GM21447 (cell line): ENCODE measurements at regions not wholly inside any gene's neighbourhood (a gene's known extent, or its start where the extent isn't known, plus 50 kb on each side); places are given as distances from the start of the nearest gene placed in this dataset.
"Not testable (repeated sequence)": the region's sequence is repeated elsewhere in the genome, so short reads cannot be mapped to it uniquely, and the experiment has no call there.

Experiments used
- ATAC-seq: cut with Tn5 transposase; IDR thresholded peaks from one replicate; pipeline ENCODE4 v1.9.1; 2021; ENCODE audit not compliant: unreplicated experiment

GRCh38 chr5:122599000-122599399 lies 175.9 kb upstream of the SNX2 start:
- ATAC-seq = no peak

- ATAC-seq = no peak
Measured at GRCh38 chr5:122600924-122601323, 174.0 kb upstream of the SNX2 start.

- ATAC-seq = no peak
Measured at GRCh38 chr5:122602700-122603099, 172.2 kb upstream of the SNX2 start.

DNA sequence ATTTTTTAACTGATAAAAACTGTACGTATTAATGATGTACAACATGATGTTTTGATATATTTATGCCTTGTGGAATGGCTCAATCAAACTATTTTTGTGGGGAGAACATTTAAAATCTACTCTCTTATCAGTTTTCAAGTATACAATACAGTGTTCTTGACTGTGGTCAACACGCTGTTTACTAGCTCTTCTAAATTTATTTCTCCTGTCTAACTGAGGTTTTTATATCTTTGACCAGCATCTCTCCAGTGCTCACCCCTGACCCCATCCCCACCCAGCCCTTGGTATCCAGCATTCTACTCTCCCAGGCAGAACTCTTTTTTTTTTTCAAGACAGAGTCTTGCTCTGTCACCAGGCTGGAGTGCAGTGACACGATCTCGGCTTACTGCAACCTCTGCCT lies 169.6 kb upstream of the SNX2 start:
- no peak for ATAC-seq

DNA sequence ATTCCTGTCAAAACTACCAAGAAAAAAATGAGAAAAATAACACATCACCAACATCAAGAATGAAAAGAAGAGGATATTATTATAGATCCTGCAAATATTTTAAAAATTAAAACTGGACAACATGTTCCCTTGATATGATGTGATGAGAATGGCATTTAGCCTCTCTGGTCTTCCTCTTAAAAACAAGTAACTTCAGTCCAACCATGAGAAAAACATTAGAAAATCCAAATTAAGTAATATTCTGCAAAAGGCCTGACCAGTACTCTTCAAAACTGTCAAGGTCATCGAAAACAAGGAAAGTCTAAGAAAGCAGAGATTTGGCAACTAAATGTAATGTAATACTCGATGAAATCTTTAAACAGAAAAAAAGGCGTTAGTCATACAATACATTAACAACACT lies 167.1 kb upstream of the SNX2 start:
- no peak for ATAC-seq

DNA sequence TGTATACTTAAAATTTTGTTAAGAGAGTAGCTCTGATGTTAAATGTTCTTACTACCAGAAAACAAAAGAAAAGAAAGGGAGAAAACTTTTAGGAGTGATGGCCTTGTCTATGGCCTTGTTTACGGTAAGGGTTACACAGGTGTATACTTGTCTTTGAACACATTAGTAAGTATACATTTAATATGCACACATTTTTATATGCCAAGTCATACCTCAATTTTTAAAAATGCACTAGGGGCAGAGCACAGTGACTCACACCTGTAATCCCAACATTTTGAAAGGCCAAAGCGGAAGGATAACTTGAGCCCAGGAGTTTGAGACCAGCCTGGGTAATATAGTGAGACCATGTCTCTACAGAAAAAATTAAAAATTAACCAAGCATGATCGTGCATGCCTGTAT lies 166.7 kb upstream of the SNX2 start:
- no peak for ATAC-seq

DNA sequence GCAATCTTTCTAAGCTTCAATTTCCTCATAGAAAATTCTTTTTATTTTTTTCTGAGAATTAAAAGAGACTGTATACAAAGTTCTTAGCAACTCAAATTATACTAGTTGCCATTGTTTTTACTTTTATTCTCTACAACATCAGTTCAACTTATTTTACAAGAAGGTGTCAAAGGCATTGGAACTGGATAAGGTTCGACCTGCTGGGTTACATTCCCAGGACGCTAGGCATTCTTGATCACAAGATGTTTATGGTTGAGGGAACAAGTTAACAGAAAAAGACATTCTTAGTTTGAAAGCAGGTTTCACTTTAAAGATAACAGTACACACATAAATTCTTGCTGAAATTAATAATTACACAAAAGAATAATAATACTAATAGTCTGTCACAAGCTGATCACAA lies 163.5 kb upstream of the SNX2 start:
- ATAC-seq = no peak

DNA sequence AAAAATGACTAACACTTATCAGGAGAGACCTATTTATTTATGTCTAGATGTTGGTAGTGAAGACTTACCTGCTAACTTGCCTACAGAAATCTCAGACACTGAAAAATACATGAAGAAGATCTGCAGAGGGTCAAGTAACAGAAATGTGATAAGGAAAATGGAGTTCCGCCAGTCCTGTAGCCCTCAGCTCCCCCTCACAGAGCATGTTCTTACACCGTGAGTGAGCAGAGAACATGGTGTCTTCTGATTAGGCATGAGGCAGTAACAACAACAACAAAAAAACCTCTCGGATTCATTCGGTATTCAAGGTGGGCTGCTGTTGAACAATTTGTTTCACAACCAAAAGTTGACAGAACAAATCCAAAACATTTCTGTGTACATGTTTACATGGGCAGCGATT lies 162.0 kb upstream of the SNX2 start:
- no peak for ATAC-seq

GRCh38 chr5:122615146-122615545 lies 159.7 kb upstream of the SNX2 start:
- no peak for ATAC-seq

- no peak for ATAC-seq
Measured at GRCh38 chr5:122615832-122616231, 159.0 kb upstream of the SNX2 start.

DNA sequence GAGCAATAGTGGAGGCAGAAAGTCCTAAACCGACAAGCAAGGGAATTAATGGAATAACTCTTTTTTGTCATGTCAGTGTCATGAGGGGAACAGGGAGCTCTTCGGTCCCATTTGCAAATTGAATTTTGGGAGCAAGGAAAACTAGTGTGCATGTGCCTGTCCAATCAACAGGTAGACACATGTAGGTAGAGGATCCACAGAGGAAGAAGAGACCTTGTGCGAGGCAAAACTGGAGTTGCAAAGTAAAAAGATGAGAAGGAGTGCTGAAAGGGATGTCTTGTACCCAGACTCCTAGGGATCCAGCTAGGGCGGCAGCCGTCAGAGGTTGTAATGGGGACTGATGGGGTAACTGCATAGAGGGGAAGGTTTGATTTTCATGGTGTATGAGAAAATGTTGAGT lies 156.8 kb upstream of the SNX2 start:
- ATAC-seq = not testable (repeated sequence)

DNA sequence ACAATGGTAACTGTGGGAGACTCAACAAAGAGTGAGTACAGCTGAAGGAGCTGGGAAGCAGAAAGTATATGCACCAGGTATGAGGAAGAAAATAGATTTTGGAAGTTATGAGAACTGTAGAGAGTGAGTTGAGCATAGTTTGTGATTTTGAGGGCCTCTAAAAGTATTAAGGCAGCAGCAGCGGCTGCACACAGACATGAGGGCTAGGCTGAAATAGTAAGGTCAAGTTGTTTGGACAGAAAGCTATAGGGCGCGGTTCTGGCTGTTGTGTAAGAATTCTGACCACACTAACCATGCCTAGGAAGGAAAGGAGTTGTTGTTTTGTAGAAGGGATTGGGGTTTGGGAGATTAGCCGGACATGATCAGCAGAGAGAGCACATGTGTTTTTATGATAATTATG lies 154.1 kb upstream of the SNX2 start:
- not testable (repeated sequence) for ATAC-seq

DNA sequence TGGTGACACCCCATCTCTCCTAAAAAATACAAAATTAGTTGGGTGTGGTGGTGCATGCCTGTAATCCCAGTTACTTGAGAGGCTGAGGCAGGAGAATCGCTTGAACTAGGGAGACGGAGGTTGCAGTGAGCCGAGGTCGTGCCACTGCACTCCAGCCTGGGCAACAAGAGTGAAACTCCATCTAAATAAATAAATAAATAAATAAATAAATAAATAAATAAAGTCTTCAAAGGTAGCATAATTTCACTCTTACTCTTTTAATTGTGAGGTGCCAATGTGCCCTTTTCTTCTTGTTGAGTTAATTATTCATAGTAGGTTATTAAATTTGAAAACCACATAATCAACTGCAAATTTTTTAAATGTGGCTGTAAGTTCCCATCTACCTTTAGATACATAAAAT lies 146.2 kb upstream of the SNX2 start:
- ATAC-seq = not testable (repeated sequence)

DNA sequence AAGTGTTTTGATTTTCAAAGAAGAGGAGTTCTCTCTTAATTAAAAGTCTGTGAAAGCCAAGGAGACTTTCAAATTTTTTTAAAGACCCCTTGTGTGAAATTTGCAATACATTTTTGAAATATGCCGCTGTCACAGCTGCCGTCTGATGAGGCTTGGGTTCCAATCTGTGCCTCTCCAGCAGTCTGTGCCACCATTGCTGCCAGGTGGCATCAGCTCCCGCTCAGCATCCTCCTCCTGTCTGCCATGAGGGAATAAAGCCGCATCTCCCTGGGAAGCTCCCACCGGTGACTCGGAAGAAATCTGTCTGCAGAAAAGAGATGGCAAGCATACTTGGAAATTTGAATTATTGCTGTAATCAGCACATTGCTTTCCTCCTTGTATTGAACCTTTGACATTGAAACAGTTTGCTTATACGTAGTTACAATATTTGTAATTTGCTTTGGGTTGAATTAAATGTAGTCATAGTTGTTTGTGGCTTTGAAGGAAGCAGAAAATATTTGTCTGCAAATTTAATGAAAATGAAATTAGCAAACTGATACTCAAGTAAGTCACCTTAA lies 145.7 kb upstream of the SNX2 start:
- no peak for ATAC-seq

DNA sequence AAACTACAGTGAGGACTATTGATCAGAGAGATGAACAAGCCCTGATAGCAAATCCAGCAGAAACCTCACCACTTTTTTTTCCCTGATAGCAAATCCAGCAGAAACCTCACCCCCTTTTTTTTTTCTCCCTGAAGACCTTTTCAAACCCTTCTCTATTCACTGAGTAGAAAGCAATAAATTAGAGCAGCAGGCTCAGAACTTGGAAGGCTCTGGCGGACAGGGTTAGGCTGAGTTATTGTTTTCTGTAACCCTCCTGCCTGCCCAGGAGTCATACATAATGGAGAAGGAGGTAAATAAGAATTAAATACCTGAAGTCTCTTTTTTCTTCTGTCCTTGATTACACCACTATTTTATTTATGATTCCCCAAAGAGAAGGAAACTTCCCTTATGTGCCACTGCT lies 136.3 kb upstream of the SNX2 start:
- ATAC-seq = no peak

DNA sequence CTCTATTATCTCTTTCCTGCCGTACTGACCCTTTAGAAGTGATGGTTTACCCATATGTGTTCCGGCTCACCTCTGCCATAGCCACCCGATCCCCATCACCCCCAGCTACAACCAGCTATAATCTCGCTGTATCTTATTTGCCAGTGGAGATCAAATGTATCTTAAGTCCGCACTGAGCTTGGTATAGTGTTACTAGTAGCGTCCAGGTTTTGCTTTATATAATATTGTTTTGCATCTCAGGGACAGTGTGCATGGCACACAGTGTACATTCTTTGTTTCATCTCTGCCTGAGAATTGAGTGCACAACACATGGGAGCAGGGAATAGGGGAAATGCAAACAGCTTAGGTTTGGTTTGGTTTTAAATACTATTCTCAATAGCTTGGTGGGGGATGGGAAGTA lies 135.8 kb upstream of the SNX2 start:
- no peak for ATAC-seq

GRCh38 chr5:122639864-122640263 lies 135.0 kb upstream of the SNX2 start:
- no peak for ATAC-seq

- ATAC-seq = no peak
Measured at GRCh38 chr5:122649080-122649479, 125.8 kb upstream of the SNX2 start.

DNA sequence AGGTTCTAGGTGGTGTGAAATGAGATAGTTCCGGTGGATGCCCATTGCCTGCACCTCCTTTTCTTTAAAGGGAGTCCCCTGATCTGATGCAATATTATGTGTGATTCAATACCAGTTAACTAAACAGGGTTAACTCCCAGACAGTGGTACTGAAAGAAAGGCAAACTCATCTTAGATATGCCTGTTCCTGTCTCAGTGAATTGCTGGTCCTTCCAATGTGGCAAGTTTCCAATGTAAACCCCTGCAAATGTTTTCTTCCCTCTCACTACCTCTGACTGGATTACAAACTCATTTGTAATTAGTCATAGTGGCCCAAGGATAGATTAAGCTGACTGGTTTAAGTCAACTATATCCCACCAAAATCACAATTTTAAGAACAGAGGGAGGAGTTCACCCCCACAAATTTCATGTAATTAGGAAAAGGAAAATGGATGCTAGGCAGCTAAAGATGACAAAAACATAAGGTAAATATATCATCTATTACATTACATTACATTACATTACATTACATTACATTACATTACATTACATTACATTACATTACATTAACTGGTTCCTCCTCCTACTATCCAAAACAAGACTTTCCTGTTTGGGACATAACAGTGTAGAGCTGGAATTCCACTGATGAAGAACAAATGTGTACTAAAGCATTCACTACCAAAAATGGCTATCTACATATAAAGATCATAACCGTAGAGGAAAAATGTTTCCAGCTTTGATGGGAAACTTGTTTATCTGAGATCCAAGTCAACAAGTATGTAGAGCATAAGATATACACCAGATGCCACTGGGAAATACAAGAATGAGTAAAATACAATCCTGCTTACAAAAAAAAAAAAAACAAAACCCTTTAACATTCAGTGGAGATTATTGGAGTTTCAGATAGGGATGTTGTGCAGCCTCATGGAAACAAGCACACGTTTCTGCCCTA lies 121.5 kb upstream of the SNX2 start:
- ATAC-seq = no peak

DNA sequence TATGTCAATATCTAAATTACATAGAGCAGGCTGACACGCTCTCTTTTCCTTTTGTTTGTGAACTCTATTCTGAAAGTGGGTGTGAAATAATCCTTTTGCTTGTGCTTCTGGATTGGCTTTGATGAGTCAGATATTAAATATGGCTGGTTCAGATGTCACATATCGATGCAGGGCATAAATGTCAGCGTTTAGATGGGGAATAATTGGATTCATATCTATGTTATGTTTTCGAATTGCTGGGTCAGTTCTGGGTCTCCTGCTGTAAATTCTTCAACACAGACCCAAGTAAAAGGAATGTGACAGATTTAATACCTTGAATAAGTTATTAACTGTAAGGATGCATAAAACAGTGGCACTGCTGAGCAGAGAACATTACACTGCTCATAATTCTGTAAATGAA lies 118.7 kb upstream of the SNX2 start:
- ATAC-seq = no peak

DNA sequence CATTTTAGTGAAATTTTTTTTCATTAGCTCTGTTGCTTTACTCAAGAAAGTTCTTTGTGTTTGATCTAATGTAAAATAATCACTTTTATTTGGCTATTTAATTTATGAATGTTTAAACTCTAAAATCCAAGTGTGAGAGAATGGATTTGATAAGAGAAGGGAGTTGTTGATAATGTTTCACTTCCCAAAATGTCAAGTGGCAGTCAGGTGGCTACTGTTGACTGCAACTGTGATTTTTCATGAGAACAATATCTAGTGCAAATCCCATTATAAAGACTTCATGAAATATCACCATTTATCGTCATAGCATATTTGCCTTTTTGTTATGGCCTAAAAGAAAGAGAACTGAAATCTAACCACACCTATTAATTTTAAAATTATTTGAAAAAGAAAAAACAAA lies 118.3 kb upstream of the SNX2 start:
- no peak for ATAC-seq

GRCh38 chr5:122661496-122662180 lies 113.2 kb upstream of the SNX2 start:
- ATAC-seq = no peak
